GM18517 (cell line): ENCODE measurements at regions not wholly inside any gene's neighbourhood (a gene's known extent, or its start where the extent isn't known, plus 50 kb on each side); places are given as distances from the start of the nearest gene placed in this dataset.

Experiments used
- ATAC-seq: cut with Tn5 transposase; IDR thresholded peaks from one replicate; pipeline ENCODE4 v1.9.1; 2021; ENCODE audit warnings: mild to moderate bottlenecking, moderate library complexity; ENCODE audit not compliant: unreplicated experiment

GRCh38 chr1:106457368-106457767 is 599.1 kb upstream of the PRMT6 start:
- no peak for ATAC-seq

- no peak for ATAC-seq
Measured at GRCh38 chr1:106458866-106459265, 597.6 kb upstream of the PRMT6 start.

GRCh38 chr1:106459418-106459817 is 597.1 kb upstream of the PRMT6 start:
- no peak for ATAC-seq

- no peak for ATAC-seq
Measured at GRCh38 chr1:106465666-106466065, 590.8 kb upstream of the PRMT6 start.

GRCh38 chr1:106480629-106481028 is 575.8 kb upstream of the PRMT6 start:
- ATAC-seq = no peak

- ATAC-seq = no peak
Measured at GRCh38 chr1:106492880-106493279, 563.6 kb upstream of the PRMT6 start.

- no peak for ATAC-seq
Measured at GRCh38 chr1:106494646-106495045, 561.8 kb upstream of the PRMT6 start.

- ATAC-seq = no peak
Measured at GRCh38 chr1:106498238-106498637, 558.2 kb upstream of the PRMT6 start.

GRCh38 chr1:106502659-106503058 is 553.8 kb upstream of the PRMT6 start:
- no peak for ATAC-seq

- ATAC-seq = no peak
Measured at GRCh38 chr1:106515375-106515774, 541.1 kb upstream of the PRMT6 start.

GRCh38 chr1:106517224-106517623 is 539.2 kb upstream of the PRMT6 start:
- no peak for ATAC-seq

- no peak for ATAC-seq
Measured at GRCh38 chr1:106523497-106523896, 533.0 kb upstream of the PRMT6 start.

GRCh38 chr1:106524631-106525030 is 531.8 kb upstream of the PRMT6 start:
- no peak for ATAC-seq

- ATAC-seq = no peak
Measured at GRCh38 chr1:106526650-106527049, 529.8 kb upstream of the PRMT6 start.

- no peak for ATAC-seq
Measured at GRCh38 chr1:106534612-106535011, 521.9 kb upstream of the PRMT6 start.

- no peak for ATAC-seq
Measured at GRCh38 chr1:106536741-106537140, 519.7 kb upstream of the PRMT6 start.

GRCh38 chr1:106548726-106549125 is 507.7 kb upstream of the PRMT6 start:
- ATAC-seq = no peak

- ATAC-seq = no peak
Measured at GRCh38 chr1:106554294-106554693, 502.2 kb upstream of the PRMT6 start.

GRCh38 chr1:106555571-106555970 is 500.9 kb upstream of the PRMT6 start:
- no peak for ATAC-seq

GRCh38 chr1:106564192-106564591 is 492.3 kb upstream of the PRMT6 start:
- ATAC-seq = no peak

- ATAC-seq = no peak
Measured at GRCh38 chr1:106568201-106568974, 488.1 kb upstream of the PRMT6 start.

- no peak for ATAC-seq
Measured at GRCh38 chr1:106571109-106571508, 485.4 kb upstream of the PRMT6 start.

- no peak for ATAC-seq
Measured at GRCh38 chr1:106584107-106584506, 472.4 kb upstream of the PRMT6 start.
